ENCODE measurements at regions not wholly inside any gene's neighbourhood (a gene's known extent, or its start where the extent isn't known, plus 50 kb on each side); places are given as distances from the start of the nearest gene placed in this dataset.
"Not testable (repeated sequence)": the region's sequence is repeated elsewhere in the genome, so short reads cannot be mapped to it uniquely, and the experiment has no call there.

GRCh38 chr1:190942475-190942874, 464.8 kb upstream of the BRINP3 start:
- no peaks in the 10 kb centered on the region for H3K9me3 Mint-ChIP-seq (ENCODE audit: unreplicated experiment)
- H3K4me2 ChIP-seq (ENCODE audit: low read length), result no peak overlapping the region
- no peaks in the 10 kb centered on the region for H3K36me3 Mint-ChIP-seq (ENCODE audit: low read depth, unreplicated experiment)
- no peaks in the 10 kb centered on the region for H3K27me3 Mint-ChIP-seq (ENCODE audit: low read depth, unreplicated experiment)
- no peak overlapping the region for H3K27ac Mint-ChIP-seq (ENCODE audit: unreplicated experiment)
- FAIRE-seq (no peak), DNase-seq (ENCODE audit: low read depth) (no peak)
- no peak overlapping the region for H3K27ac ChIP-seq (ENCODE audit: low read depth, low read length)
- H3K4me3 ChIP-seq (ENCODE audit: insufficient read depth, low read depth, low read length), result no peak overlapping the region
- H3K4me1 ChIP-seq (ENCODE audit: insufficient read depth, low read length), result no peaks in the 10 kb centered on the region
- H3K9me3 ChIP-seq (ENCODE audit: insufficient read depth, low read depth, low read length), result no peaks in the 10 kb centered on the region
- no peak overlapping the region for H2AFZ ChIP-seq (ENCODE audit: low read depth, low read length)
- H4K20me1 ChIP-seq (ENCODE audit: insufficient read depth, low read length), result no peaks in the 10 kb centered on the region
- no peak overlapping the region for H3K4me3 Mint-ChIP-seq (ENCODE audit: unreplicated experiment)
- H3K9ac ChIP-seq (ENCODE audit: low read length), result no peak overlapping the region
- H3K27me3 ChIP-seq (ENCODE audit: insufficient read depth, low read length), result no peaks in the 10 kb centered on the region
- no peaks in the 10 kb centered on the region for H3K79me2 ChIP-seq (ENCODE audit: insufficient read depth, low read length)
- no peaks in the 10 kb centered on the region for H3K4me1 Mint-ChIP-seq (ENCODE audit: low read depth, unreplicated experiment)
- H3K36me3 ChIP-seq (ENCODE audit: insufficient read depth, low read length), result no peaks in the 10 kb centered on the region
- no peak for TF ChIP-seq CTCF (IDR thresholded peaks at IDR 0.05; ENCODE audit: insufficient read depth, low read depth, low read length)
- TF ChIP-seq EZH2 (IDR thresholded peaks at IDR 0.05; ENCODE audit: insufficient read depth, low read length), result no peak

GRCh38 chr1:190943722-190944121, 466.1 kb upstream of the BRINP3 start:
- not testable (repeated sequence) for H3K9me3 Mint-ChIP-seq (ENCODE audit: unreplicated experiment); H3K4me2 ChIP-seq (ENCODE audit: low read length); H3K4me3 ChIP-seq (ENCODE audit: insufficient read depth, low read depth, low read length); H3K27ac ChIP-seq (ENCODE audit: low read depth, low read length); H3K36me3 ChIP-seq (ENCODE audit: insufficient read depth, low read length); H3K4me3 Mint-ChIP-seq (ENCODE audit: unreplicated experiment); H2AFZ ChIP-seq (ENCODE audit: low read depth, low read length); H3K79me2 ChIP-seq (ENCODE audit: insufficient read depth, low read length); H3K9me3 ChIP-seq (ENCODE audit: insufficient read depth, low read depth, low read length); H3K27me3 Mint-ChIP-seq (ENCODE audit: low read depth, unreplicated experiment); H4K20me1 ChIP-seq (ENCODE audit: insufficient read depth, low read length); H3K36me3 Mint-ChIP-seq (ENCODE audit: low read depth, unreplicated experiment); DNase-seq (ENCODE audit: low read depth); H3K27ac Mint-ChIP-seq (ENCODE audit: unreplicated experiment); H3K9ac ChIP-seq (ENCODE audit: low read length); H3K4me1 Mint-ChIP-seq (ENCODE audit: low read depth, unreplicated experiment); H3K4me1 ChIP-seq (ENCODE audit: insufficient read depth, low read length); H3K27me3 ChIP-seq (ENCODE audit: insufficient read depth, low read length); FAIRE-seq

GRCh38 chr1:190949939-190950338, 472.3 kb upstream of the BRINP3 start:
- no peak for TF ChIP-seq EZH2 (IDR thresholded peaks at IDR 0.05; ENCODE audit: insufficient read depth, low read length)
- TF ChIP-seq CTCF (IDR thresholded peaks at IDR 0.05; ENCODE audit: insufficient read depth, low read depth, low read length), result no peak
- Histone ChIP-seq H3K4me3 (ENCODE audit: insufficient read depth, low read depth, low read length) (no peak overlapping the region), H2AFZ (ENCODE audit: low read depth, low read length) (no peak overlapping the region), H3K36me3 (ENCODE audit: insufficient read depth, low read length) (no peaks in the 10 kb centered on the region), H3K27ac (ENCODE audit: low read depth, low read length) (no peak overlapping the region), H3K79me2 (ENCODE audit: insufficient read depth, low read length) (no peaks in the 10 kb centered on the region), H3K9ac (ENCODE audit: low read length) (no peak overlapping the region), H4K20me1 (ENCODE audit: insufficient read depth, low read length) (no peaks in the 10 kb centered on the region), H3K27me3 (ENCODE audit: insufficient read depth, low read length) (no peaks in the 10 kb centered on the region), H3K4me1 (ENCODE audit: insufficient read depth, low read length) (no peaks in the 10 kb centered on the region), H3K9me3 (ENCODE audit: insufficient read depth, low read depth, low read length) (no peaks in the 10 kb centered on the region), H3K4me2 (ENCODE audit: low read length) (no peak overlapping the region)
- H3K27ac Mint-ChIP-seq (ENCODE audit: unreplicated experiment), result no peak overlapping the region
- no peaks in the 10 kb centered on the region for H3K9me3 Mint-ChIP-seq (ENCODE audit: unreplicated experiment)
- H3K36me3 Mint-ChIP-seq (ENCODE audit: low read depth, unreplicated experiment), result no peaks in the 10 kb centered on the region
- no peaks in the 10 kb centered on the region for H3K4me1 Mint-ChIP-seq (ENCODE audit: low read depth, unreplicated experiment)
- no peak overlapping the region for H3K4me3 Mint-ChIP-seq (ENCODE audit: unreplicated experiment)
- DNase-seq (ENCODE audit: low read depth) (no peak), FAIRE-seq (no peak)
- no peaks in the 10 kb centered on the region for H3K27me3 Mint-ChIP-seq (ENCODE audit: low read depth, unreplicated experiment)
